ENCODE measurements at regions not wholly inside any gene's neighbourhood (a gene's known extent, or its start where the extent isn't known, plus 50 kb on each side); places are given as distances from the start of the nearest gene placed in this dataset.
"Not testable (repeated sequence)": the region's sequence is repeated elsewhere in the genome, so short reads cannot be mapped to it uniquely, and the experiment has no call there.

- no peak for DNase-seq (ENCODE audit: extremely low read depth, low read depth)
Observed at GRCh38 chr5:6243706-6244338, 134.5 kb downstream of the MED10 start.

GRCh38 chr5:6241056-6241455 is 137.3 kb downstream of the MED10 start:
- not testable (repeated sequence) for DNase-seq (ENCODE audit: extremely low read depth, low read depth)

GRCh38 chr5:6236858-6237481 is 141.4 kb downstream of the MED10 start:
- no peak for DNase-seq (ENCODE audit: extremely low read depth, low read depth)

GRCh38 chr5:6236170-6236793 is 142.1 kb downstream of the MED10 start:
- DNase-seq (ENCODE audit: extremely low read depth, low read depth) = no peak

GRCh38 chr5:6235726-6236125 is 142.6 kb downstream of the MED10 start:
- no peak for DNase-seq (ENCODE audit: extremely low read depth, low read depth)

GRCh38 chr5:6228257-6229250 is 149.8 kb downstream of the MED10 start:
- DNase-seq (ENCODE audit: extremely low read depth, low read depth) = no peak

GRCh38 chr5:6225121-6225607 is 153.2 kb downstream of the MED10 start:
- no peak for DNase-seq (ENCODE audit: extremely low read depth, low read depth)

GRCh38 chr5:6224406-6224805 is 153.9 kb downstream of the MED10 start:
- DNase-seq (ENCODE audit: extremely low read depth, low read depth) = no peak

GRCh38 chr5:6222899-6223298 is 155.4 kb downstream of the MED10 start:
- DNase-seq (ENCODE audit: extremely low read depth, low read depth) = no peak

GRCh38 chr5:6222121-6222520 is 156.2 kb downstream of the MED10 start:
- no peak for DNase-seq (ENCODE audit: extremely low read depth, low read depth)

- DNase-seq (ENCODE audit: extremely low read depth, low read depth) = no peak
Observed at GRCh38 chr5:6221141-6221626, 157.2 kb downstream of the MED10 start.

- DNase-seq (ENCODE audit: extremely low read depth, low read depth) = no peak
Observed at GRCh38 chr5:6220346-6221088, 157.8 kb downstream of the MED10 start.

- DNase-seq (ENCODE audit: extremely low read depth, low read depth) = no peak
Observed at GRCh38 chr5:6218517-6218916, 159.8 kb downstream of the MED10 start.

- DNase-seq (ENCODE audit: extremely low read depth, low read depth) = no peak
Observed at GRCh38 chr5:6218116-6218515, 160.2 kb downstream of the MED10 start.

- DNase-seq (ENCODE audit: extremely low read depth, low read depth) = no peak
Observed at GRCh38 chr5:6216471-6217075, 161.8 kb downstream of the MED10 start.

GRCh38 chr5:6215891-6216290 is 162.5 kb downstream of the MED10 start:
- DNase-seq (ENCODE audit: extremely low read depth, low read depth) = no peak

GRCh38 chr5:6212244-6212643 is 166.1 kb downstream of the MED10 start:
- no peak for DNase-seq (ENCODE audit: extremely low read depth, low read depth)

GRCh38 chr5:6206501-6206900 is 171.8 kb downstream of the MED10 start:
- DNase-seq (ENCODE audit: extremely low read depth, low read depth) = no peak

GRCh38 chr5:6202968-6203365 is 175.4 kb downstream of the MED10 start:
- DNase-seq (ENCODE audit: extremely low read depth, low read depth) = no peak
